ENCODE measurements at regions not wholly inside any gene's neighbourhood (a gene's known extent, or its start where the extent isn't known, plus 50 kb on each side); places are given as distances from the start of the nearest gene placed in this dataset.

DNA sequence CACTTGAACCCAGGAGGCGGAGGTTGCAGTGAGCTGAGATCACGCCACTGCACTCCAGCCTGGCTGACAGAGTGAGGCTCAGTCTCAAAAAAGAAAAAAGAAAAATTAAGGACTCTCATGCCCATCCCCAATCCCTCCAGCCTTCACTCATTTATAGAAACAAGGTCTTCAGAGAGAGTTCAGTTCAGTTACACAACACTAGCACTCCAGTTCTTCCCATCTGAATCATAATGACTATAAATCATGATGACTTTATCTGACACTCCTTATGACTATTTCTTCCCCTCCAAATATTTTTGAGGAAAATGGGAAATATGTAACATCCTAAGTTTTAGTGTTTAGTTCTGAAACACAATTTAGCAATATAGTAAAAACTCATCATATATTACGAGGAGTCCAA lies 107.4 kb upstream of the LSM8 start:
- TF ChIP-seq, protein P1, sequence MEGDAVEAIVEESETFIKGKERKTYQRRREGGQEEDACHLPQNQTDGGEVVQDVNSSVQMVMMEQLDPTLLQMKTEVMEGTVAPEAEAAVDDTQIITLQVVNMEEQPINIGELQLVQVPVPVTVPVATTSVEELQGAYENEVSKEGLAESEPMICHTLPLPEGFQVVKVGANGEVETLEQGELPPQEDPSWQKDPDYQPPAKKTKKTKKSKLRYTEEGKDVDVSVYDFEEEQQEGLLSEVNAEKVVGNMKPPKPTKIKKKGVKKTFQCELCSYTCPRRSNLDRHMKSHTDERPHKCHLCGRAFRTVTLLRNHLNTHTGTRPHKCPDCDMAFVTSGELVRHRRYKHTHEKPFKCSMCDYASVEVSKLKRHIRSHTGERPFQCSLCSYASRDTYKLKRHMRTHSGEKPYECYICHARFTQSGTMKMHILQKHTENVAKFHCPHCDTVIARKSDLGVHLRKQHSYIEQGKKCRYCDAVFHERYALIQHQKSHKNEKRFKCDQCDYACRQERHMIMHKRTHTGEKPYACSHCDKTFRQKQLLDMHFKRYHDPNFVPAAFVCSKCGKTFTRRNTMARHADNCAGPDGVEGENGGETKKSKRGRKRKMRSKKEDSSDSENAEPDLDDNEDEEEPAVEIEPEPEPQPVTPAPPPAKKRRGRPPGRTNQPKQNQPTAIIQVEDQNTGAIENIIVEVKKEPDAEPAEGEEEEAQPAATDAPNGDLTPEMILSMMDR (IDR thresholded peaks at IDR 0.05), result no peak
- Histone ChIP-seq H3K27me3 (no peaks in the 10 kb centered on the region), H3K36me3 (no peaks in the 10 kb centered on the region), H3K4me3 (no peak overlapping the region), H3K27ac (no peak overlapping the region), H3K9me3 (no peaks in the 10 kb centered on the region), H3K4me1 (no peaks in the 10 kb centered on the region)
- no peak for DNase-seq (ENCODE audit: low spot score)

DNA sequence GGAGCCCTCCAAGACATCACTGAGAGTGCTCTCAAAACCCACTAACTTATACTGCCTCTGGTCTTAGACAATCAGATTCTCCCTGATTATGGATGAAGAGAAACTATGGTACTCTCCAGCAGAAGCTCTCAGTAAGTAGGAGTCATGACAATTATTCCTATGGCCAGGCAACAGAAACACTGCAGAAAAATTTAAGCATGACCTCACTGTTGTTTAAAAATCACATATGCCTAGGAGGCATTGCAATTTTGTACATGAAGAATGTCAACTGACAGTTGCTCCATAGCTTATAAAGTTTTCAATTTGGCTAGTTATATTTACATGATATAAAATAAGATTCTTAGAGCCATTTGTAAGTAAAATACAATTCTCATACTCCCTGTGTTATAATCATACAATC lies 105.9 kb upstream of the LSM8 start:
- no peak overlapping the region for H3K4me3 ChIP-seq

DNA sequence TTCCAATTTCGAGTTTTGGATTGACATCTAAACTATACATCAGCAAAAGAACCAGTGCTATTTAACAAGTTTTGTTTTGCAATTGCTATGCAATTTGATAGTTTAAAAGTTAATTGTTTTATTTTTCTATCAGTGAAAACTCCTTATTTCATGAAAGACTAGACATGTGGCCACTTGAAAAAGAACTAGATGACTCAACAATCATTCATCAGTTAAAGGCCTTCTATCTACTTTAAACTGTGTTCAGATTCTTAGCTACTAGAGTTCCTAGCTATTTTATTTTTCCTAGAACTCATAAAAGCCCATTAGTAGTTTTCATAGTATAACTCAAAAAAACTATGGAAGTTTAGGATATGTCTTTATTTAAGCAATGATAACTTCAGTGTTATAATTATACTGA lies 104.6 kb upstream of the LSM8 start:
- DNase-seq (ENCODE audit: low spot score), result no peak
- TF ChIP-seq, protein P1 (IDR thresholded peaks at IDR 0.05), result no peak

More for the DNA sequence above, 105.9 kb upstream of the LSM8 start:
- DNase-seq (ENCODE audit: low spot score), result no peak
- Histone ChIP-seq H3K36me3 (no peaks in the 10 kb centered on the region), H3K27ac (no peak overlapping the region), H3K27me3 (no peaks in the 10 kb centered on the region), H3K4me1 (no peaks in the 10 kb centered on the region), H3K9me3 (no peaks in the 10 kb centered on the region)
- TF ChIP-seq, protein P1 (IDR thresholded peaks at IDR 0.05), result no peak

DNA sequence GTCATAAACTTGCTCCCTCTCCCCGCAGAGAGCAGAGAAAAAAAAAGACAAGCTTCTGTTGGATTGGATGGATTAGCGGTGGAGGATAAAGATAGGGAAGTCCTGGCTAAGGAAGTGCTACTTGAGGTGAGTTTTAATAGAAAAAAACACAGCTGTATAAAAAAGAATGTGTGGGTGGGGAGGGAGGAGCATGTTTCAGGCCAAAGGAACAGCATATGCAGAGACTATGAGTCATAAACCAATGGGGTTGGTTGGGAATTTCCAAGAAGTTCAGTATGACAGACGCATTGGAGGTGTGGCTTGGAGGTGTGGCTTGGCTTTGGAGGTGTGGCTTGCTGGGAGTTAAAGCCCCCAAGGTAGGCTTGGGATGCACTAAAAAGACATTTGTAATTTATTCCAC lies 103.0 kb upstream of the LSM8 start:
- Histone ChIP-seq H3K27ac (no peak overlapping the region), H3K36me3 (no peaks in the 10 kb centered on the region), H3K4me1 (no peaks in the 10 kb centered on the region), H3K27me3 (no peaks in the 10 kb centered on the region), H3K4me3 (no peak overlapping the region), H3K9me3 (no peaks in the 10 kb centered on the region)
- TF ChIP-seq, protein P1 (IDR thresholded peaks at IDR 0.05), result no peak
- no peak for DNase-seq (ENCODE audit: low spot score)

More for the DNA sequence above, 104.6 kb upstream of the LSM8 start:
- no peaks in the 10 kb centered on the region for H3K36me3 ChIP-seq
- H3K27me3 ChIP-seq, result no peaks in the 10 kb centered on the region
- H3K9me3 ChIP-seq, result no peaks in the 10 kb centered on the region
- no peak overlapping the region for H3K4me3 ChIP-seq
- H3K4me1 ChIP-seq, result no peaks in the 10 kb centered on the region
- H3K27ac ChIP-seq, result no peak overlapping the region

DNA sequence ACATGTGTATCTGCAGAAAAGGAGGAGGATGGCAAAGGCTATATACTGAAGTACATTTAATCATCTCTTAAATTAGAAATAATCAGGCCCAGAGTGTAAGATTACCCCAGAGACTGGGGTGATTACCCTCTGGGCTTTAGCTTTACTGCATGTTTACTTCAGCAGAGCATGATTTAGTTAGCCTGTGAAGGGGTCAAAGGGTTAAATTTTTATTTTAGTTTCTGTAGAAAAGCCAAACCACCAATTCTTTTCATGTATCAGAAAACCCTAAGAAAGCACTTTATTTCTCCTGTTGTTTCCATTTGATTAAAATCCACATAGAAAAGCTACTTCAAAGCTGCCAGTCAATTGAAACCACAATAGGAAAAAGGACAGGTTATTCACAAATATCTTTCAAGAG lies 101.5 kb upstream of the LSM8 start:
- TF ChIP-seq, protein P1 (IDR thresholded peaks at IDR 0.05), result no peak
- no peak overlapping the region for H3K27ac ChIP-seq
- H3K27me3 ChIP-seq, result no peaks in the 10 kb centered on the region
- no peak overlapping the region for H3K4me3 ChIP-seq
- no peaks in the 10 kb centered on the region for H3K9me3 ChIP-seq
- H3K4me1 ChIP-seq, result no peaks in the 10 kb centered on the region
- H3K36me3 ChIP-seq, result no peaks in the 10 kb centered on the region
- no peak for DNase-seq (ENCODE audit: low spot score)

DNA sequence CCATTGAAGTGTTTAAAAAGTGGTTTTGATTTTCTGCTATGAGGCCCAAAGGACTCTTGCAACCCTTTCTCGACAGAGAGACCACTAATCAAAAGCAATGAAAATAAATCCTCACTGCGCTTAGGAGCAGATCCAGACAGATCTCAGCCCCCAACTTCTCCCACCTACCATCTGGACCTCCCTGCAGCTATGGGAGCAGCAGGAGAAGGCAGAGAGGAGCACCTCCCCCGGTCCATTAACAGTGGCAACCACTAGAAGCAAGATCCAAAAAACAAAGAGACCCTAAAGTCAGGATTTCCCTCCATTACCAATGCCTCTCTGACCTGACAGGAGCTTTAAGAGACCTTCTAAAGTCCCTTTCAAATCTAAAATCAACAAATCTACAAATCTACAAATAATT lies 99.0 kb upstream of the LSM8 start:
- TF ChIP-seq, protein P1 (IDR thresholded peaks at IDR 0.05), result no peak
- Histone ChIP-seq H3K4me3 (no peak overlapping the region), H3K27ac (no peak overlapping the region)

More for the DNA sequence above, 99.0 kb upstream of the LSM8 start:
- DNase-seq (ENCODE audit: low spot score), result no peak
- H3K4me1 ChIP-seq, result no peaks in the 10 kb centered on the region
- H3K27me3 ChIP-seq, result no peaks in the 10 kb centered on the region
- H3K36me3 ChIP-seq, result no peaks in the 10 kb centered on the region
- no peaks in the 10 kb centered on the region for H3K9me3 ChIP-seq
